Chondrocyte (in vitro differentiated cells): ENCODE measurements at regions not wholly inside any gene's neighbourhood (a gene's known extent, or its start where the extent isn't known, plus 50 kb on each side); places are given as distances from the start of the nearest gene placed in this dataset.

Experiments
- DNase-seq: peaks from one replicate; pipeline ENCODE4 v3.0.0; 2021; ENCODE audit warnings: mixed read lengths, low spot score
- H3K27ac Mint-ChIP-seq: one replicate; pipeline ENCODE4 v1.8.0; 2021; ENCODE audit warnings: mild to moderate bottlenecking, moderate library complexity, mixed read lengths; ENCODE audit not compliant: unreplicated experiment
- H3K27me3 Mint-ChIP-seq: 2 replicates; pipeline ENCODE4 v1.8.0; 2021; ENCODE audit warnings: low read depth, mixed read lengths
- H3K36me3 Mint-ChIP-seq: 2 replicates; pipeline ENCODE4 v1.8.0; 2021; ENCODE audit warnings: low read depth, mixed read lengths
- H3K4me1 Mint-ChIP-seq: 2 replicates; pipeline ENCODE4 v1.8.0; 2021; ENCODE audit warnings: low read depth, mild to moderate bottlenecking, mixed read lengths
- H3K4me3 Mint-ChIP-seq: one replicate; pipeline ENCODE4 v1.8.0; 2021; ENCODE audit warnings: mild to moderate bottlenecking, moderate library complexity, mixed read lengths; ENCODE audit not compliant: unreplicated experiment
- H3K9me3 Mint-ChIP-seq: 2 replicates; pipeline ENCODE4 v1.8.0; 2021; ENCODE audit warnings: low read depth, mixed read lengths
- TF ChIP-seq, protein P1 (sequence below): fragments of 200-600 bp; sonication (generic); IDR thresholded peaks from 2 replicates; pipeline ENCODE4 v1.5.0; 2021; ENCODE audit warnings: antibody characterized with exemption, mild to moderate bottlenecking, moderate library complexity

DNA sequence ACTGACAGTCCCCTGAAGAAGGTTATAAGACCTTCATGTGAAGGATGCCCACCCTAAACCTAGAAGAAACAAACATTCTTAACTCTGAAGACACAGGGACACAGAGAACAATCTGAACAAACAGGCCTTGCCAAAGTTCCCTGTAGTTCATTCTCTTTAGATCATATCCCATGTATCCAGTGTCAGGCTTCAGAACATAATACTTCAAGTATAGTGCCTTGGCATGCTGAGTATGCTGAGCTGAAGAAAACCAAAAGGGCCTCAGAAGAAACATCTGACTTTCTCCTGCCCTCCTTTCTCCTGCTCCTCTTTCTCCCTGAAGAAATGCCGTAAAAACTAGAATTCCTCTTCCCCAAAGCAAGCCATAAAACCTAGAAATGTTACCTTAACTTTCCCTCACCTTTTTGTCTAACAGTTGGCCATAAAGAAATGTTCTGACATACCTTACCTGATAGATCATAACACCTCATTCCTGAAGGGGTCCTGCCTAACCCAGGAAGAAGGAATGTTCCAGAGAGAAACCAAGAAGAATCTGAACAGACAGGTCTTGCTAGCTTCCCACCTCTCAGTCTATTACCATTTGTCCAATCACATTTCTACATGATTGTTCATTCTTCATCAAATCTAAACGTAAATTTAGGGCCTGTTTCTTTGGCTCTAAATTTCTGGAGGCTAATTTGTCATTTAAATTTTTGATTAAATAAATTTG lies 160.1 kb upstream of the ZC3H15 start:
- Mint-ChIP-seq H3K27me3 (no peaks in the 10 kb centered on the region), H3K9me3 (peaks cover 25% of the 10 kb centered on the region), H3K4me1 (no peaks in the 10 kb centered on the region), H3K4me3 (no peak overlapping the region), H3K27ac (no peak overlapping the region), H3K36me3 (peaks cover 10% of the 10 kb centered on the region)
- TF ChIP-seq, protein P1, sequence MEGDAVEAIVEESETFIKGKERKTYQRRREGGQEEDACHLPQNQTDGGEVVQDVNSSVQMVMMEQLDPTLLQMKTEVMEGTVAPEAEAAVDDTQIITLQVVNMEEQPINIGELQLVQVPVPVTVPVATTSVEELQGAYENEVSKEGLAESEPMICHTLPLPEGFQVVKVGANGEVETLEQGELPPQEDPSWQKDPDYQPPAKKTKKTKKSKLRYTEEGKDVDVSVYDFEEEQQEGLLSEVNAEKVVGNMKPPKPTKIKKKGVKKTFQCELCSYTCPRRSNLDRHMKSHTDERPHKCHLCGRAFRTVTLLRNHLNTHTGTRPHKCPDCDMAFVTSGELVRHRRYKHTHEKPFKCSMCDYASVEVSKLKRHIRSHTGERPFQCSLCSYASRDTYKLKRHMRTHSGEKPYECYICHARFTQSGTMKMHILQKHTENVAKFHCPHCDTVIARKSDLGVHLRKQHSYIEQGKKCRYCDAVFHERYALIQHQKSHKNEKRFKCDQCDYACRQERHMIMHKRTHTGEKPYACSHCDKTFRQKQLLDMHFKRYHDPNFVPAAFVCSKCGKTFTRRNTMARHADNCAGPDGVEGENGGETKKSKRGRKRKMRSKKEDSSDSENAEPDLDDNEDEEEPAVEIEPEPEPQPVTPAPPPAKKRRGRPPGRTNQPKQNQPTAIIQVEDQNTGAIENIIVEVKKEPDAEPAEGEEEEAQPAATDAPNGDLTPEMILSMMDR: no peak
- DNase-seq: no peak

DNA sequence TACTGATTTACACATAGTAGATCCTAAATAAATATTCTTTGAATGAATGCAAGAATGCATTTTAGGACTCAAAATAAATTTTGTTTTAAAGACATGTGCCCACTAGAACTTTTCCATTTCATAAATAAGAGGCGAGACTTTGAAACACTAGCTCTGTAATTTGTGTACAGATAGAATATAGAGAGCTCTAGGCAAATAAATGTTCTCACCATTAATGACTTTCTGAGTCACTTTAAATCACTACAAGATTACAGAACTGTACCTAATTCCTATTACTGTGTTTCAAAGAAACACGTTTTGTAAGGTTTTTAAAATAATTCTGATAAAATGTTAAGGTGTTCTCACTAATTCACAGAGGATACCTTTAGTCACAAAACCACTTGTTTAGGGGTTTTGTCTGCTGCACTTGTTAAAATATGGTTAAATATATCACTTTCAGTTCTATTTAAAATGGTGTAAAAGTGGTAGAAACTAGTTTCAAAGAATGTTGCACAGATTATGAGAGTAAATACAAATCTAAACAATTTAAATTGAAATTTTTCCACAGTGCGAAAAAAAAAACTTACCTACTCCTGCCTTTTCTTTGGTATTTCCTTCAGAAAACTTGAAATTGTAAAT lies 158.7 kb upstream of the ZC3H15 start:
- H3K4me3 Mint-ChIP-seq: no peak overlapping the region
- no peaks in the 10 kb centered on the region for H3K4me1 Mint-ChIP-seq
- H3K36me3 Mint-ChIP-seq: peaks cover 6% of the 10 kb centered on the region
- TF ChIP-seq, protein P1: no peak
- DNase-seq: no peak
- peaks cover 20% of the 10 kb centered on the region for H3K9me3 Mint-ChIP-seq
- H3K27ac Mint-ChIP-seq: no peak overlapping the region
- H3K27me3 Mint-ChIP-seq: no peaks in the 10 kb centered on the region

- no peak overlapping the region for H3K27ac Mint-ChIP-seq
- TF ChIP-seq, protein P1: no peak
- peaks cover 2% of the 10 kb centered on the region for H3K36me3 Mint-ChIP-seq
- no peak for DNase-seq
- H3K9me3 Mint-ChIP-seq: peaks cover 10% of the 10 kb centered on the region
- H3K27me3 Mint-ChIP-seq: no peaks in the 10 kb centered on the region
- no peaks in the 10 kb centered on the region for H3K4me1 Mint-ChIP-seq
- no peak overlapping the region for H3K4me3 Mint-ChIP-seq
Observed at GRCh38 chr2:186328838-186329237, 157.2 kb upstream of the ZC3H15 start.

DNA sequence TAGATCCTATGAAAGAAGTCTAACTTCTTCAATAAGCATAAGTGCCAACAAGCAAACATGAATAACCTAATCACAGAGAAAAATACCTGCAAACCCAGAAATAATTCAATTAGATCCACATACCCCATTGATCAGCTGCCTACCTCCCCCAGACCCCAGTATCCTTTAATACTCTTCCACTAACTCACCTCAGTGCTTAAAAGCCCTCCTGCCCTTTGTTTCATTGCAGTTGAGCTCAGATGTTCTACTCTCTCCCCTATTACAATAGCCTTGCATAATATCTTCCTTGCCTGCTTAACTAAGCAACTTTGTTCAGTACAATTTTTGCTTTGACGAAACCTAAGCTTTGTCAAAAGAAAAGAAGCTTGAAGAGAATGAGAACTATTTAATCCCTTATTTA lies 156.0 kb upstream of the ZC3H15 start:
- H3K9me3 Mint-ChIP-seq: peaks cover 4% of the 10 kb centered on the region
- no peak overlapping the region for H3K27ac Mint-ChIP-seq
- no peak overlapping the region for H3K4me3 Mint-ChIP-seq
- H3K36me3 Mint-ChIP-seq: no peaks in the 10 kb centered on the region
- H3K27me3 Mint-ChIP-seq: no peaks in the 10 kb centered on the region
- no peak for DNase-seq
- TF ChIP-seq, protein P1: no peak
- no peaks in the 10 kb centered on the region for H3K4me1 Mint-ChIP-seq

DNA sequence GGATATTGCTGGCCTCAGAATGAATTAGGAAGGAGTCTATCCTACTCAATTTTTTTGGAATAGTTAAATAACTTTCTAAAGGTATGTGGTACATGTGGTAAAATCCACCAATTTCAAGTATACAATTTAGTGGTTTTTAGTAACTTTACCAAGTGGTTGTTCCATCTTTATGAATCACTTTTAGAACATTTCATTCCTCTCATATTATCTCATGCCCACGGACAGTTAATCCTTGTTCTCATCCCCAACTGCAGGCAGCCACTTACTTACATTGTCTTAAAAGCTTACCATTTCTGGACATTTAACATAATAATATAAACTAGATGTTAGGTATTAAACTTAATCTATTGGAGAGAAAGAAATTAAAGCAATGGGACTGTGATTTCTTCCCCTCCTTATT lies 146.3 kb upstream of the ZC3H15 start:
- TF ChIP-seq, protein P1: no peak
- H3K27ac Mint-ChIP-seq: no peak overlapping the region
- DNase-seq: no peak
- no peaks in the 10 kb centered on the region for H3K4me1 Mint-ChIP-seq
- H3K36me3 Mint-ChIP-seq: no peaks in the 10 kb centered on the region
- peaks cover 16% of the 10 kb centered on the region for H3K9me3 Mint-ChIP-seq
- no peaks in the 10 kb centered on the region for H3K27me3 Mint-ChIP-seq
- no peak overlapping the region for H3K4me3 Mint-ChIP-seq
